IMR-90 (cell line): ENCODE measurements at regions not wholly inside any gene's neighbourhood (a gene's known extent, or its start where the extent isn't known, plus 50 kb on each side); places are given as distances from the start of the nearest gene placed in this dataset.

ENCODE experiments used
- ATAC-seq: fragments of 200-7000 bp; cut with Tn5 transposase; 2 replicates; pipeline ENCODE4 v1.9.1; 2020; ENCODE audit warnings: low read depth, mild to moderate bottlenecking, moderate library complexity
- BruUV-seq: library from RNA; stranded (reverse); fragments of 400-500 nt; replicated peaks from 2 replicates; lab custom pipeline; 2021; lab: Mats Ljungman, UMichigan
- CTCF ChIA-PET: fragments of 300-600 bp; formaldehyde crosslinking; extraction: SDS; loops from one replicate; lab custom pipeline; 2021; ENCODE audit warnings: antibody characterized with exemption; lab: Yijun Ruan, JAX
- POLR2A ChIA-PET: fragments of 300-600 bp; sonication (Branson Sonifier 250); formaldehyde crosslinking; loops from one replicate; lab custom pipeline; 2022; ENCODE audit warnings: antibody characterized with exemption; ENCODE audit not compliant: unreplicated experiment; lab: Charles Lee
- DNase-seq: peaks from one replicate; pipeline ENCODE4 v3.0.0; 2013
- H2AFZ ChIP-seq: replicated peaks from 2 replicates; pipeline ENCODE3; 2013; ENCODE audit warnings: low read length, mild to moderate bottlenecking; ENCODE audit not compliant: poor library complexity
- H2AK5ac ChIP-seq: 2 replicates; pipeline ENCODE4 v1.6.1; 2013; ENCODE audit warnings: low read depth, low read length, inconsistent platforms
- H2AK9ac ChIP-seq: replicated peaks from 2 replicates; pipeline ENCODE3; 2013; ENCODE audit warnings: mild to moderate bottlenecking, low read depth, low read length, moderate library complexity; ENCODE audit not compliant: poor library complexity
- H2BK120ac ChIP-seq: 2 replicates; pipeline ENCODE4 v1.6.1; 2013; ENCODE audit warnings: low read depth, low read length, inconsistent platforms
- H2BK15ac ChIP-seq: 3 replicates; pipeline ENCODE4 v1.6.1; 2013; ENCODE audit warnings: low read depth, low read length, inconsistent platforms
- H2BK20ac ChIP-seq: 2 replicates; pipeline ENCODE4 v1.6.1; 2013; ENCODE audit warnings: low read depth, mild to moderate bottlenecking, inconsistent platforms, low read length, moderate library complexity
- H2BK5ac ChIP-seq: 2 replicates; pipeline ENCODE4 v1.6.1; 2013; ENCODE audit warnings: mild to moderate bottlenecking, low read depth, low read length, inconsistent platforms; ENCODE audit not compliant: poor library complexity, severe bottlenecking
- H3K14ac ChIP-seq: replicated peaks from 2 replicates; pipeline ENCODE4 v1.6.1; 2013; ENCODE audit warnings: low read depth, low read length, inconsistent platforms
- H3K18ac ChIP-seq: 2 replicates; pipeline ENCODE4 v1.6.1; 2013; ENCODE audit warnings: low read depth, low read length, control low read depth
- H3K23ac ChIP-seq: 2 replicates; pipeline ENCODE4 v1.6.1; 2013; ENCODE audit warnings: low read depth, low read length, inconsistent platforms
- H3K27ac ChIP-seq: 2 replicates; pipeline ENCODE4 v1.5.1; 2013; ENCODE audit warnings: mild to moderate bottlenecking, control low read depth, low read length; ENCODE audit not compliant: insufficient read depth
- H3K27me3 ChIP-seq: 2 replicates; pipeline ENCODE4 v1.6.1; 2013; ENCODE audit warnings: low read length; ENCODE audit not compliant: control insufficient read depth, insufficient read depth
- H3K36me3 ChIP-seq: 2 replicates; pipeline ENCODE4 v1.6.1; 2013; ENCODE audit warnings: low read length, mixed read lengths; ENCODE audit not compliant: control insufficient read depth, insufficient read depth
- H3K4ac ChIP-seq: 2 replicates; pipeline ENCODE4 v1.6.1; 2013; ENCODE audit warnings: low read depth, low read length, inconsistent platforms
- H3K4me1 ChIP-seq: 2 replicates; pipeline ENCODE4 v1.6.1; 2013; ENCODE audit warnings: low read length, mixed read lengths; ENCODE audit not compliant: control insufficient read depth, insufficient read depth
- H3K4me2 ChIP-seq: 2 replicates; pipeline ENCODE4 v1.6.1; 2013; ENCODE audit warnings: low read depth, mild to moderate bottlenecking, control low read depth, low read length, moderate library complexity
- H3K4me3 ChIP-seq: 2 replicates; pipeline ENCODE4 v1.5.1; 2013; ENCODE audit warnings: low read depth, mild to moderate bottlenecking, control low read depth, low read length, moderate library complexity; ENCODE audit not compliant: insufficient read depth
- H3K56ac ChIP-seq: 2 replicates; pipeline ENCODE4 v1.6.1; 2013; ENCODE audit warnings: low read length, inconsistent platforms; ENCODE audit not compliant: insufficient read depth; ENCODE audit errors: extremely low read depth
- H3K79me1 ChIP-seq, 2 experiments: 2 replicates each; pipeline ENCODE4 v1.6.1; 2013; ENCODE audit warnings: low read length in 2 of 2, inconsistent platforms in 1 of 2, low read depth in 1 of 2
- H3K9ac ChIP-seq: 2 replicates; pipeline ENCODE4 v1.6.1; 2013; ENCODE audit warnings: low read depth, low read length, control low read depth
- H3K9me1 ChIP-seq: 2 replicates; pipeline ENCODE4 v1.6.1; 2013; ENCODE audit warnings: low read length, inconsistent platforms; ENCODE audit not compliant: insufficient read depth
- H3K9me3 ChIP-seq: 2 replicates; pipeline ENCODE4 v1.6.1; 2013; ENCODE audit warnings: low read length; ENCODE audit not compliant: control insufficient read depth, insufficient read depth
- H4K20me1 ChIP-seq: 2 replicates; pipeline ENCODE4 v1.6.1; 2013; ENCODE audit warnings: low read length, inconsistent platforms; ENCODE audit not compliant: insufficient read depth
- H4K5ac ChIP-seq: 2 replicates; pipeline ENCODE4 v1.6.1; 2013; ENCODE audit warnings: mild to moderate bottlenecking, low read depth, low read length, control low read depth
- H4K8ac ChIP-seq, 2 experiments: 2 replicates each; pipeline ENCODE4 v1.6.1; 2013; ENCODE audit warnings: low read depth in 2 of 2, low read length in 2 of 2, control low read depth in 1 of 2, inconsistent platforms in 1 of 2
- H4K91ac ChIP-seq: 2 replicates; pipeline ENCODE4 v1.6.1; 2013; ENCODE audit warnings: low read depth, low read length, inconsistent platforms; ENCODE audit not compliant: insufficient read depth
- BHLHE40 ChIP-seq: fragments of 150-350 bp; IDR thresholded peaks from 2 replicates; pipeline ENCODE4 v1.6.1; 2016; ENCODE audit warnings: mild to moderate bottlenecking, low read depth, low read length
- MAFK ChIP-seq: IDR thresholded peaks from 2 replicates; pipeline ENCODE4 v1.6.1; 2012; ENCODE audit warnings: low read depth, low read length, improper control_type of control experiment
- MAZ ChIP-seq: IDR thresholded peaks from 2 replicates; pipeline ENCODE4 v1.6.1; 2012; ENCODE audit warnings: low read depth, mild to moderate bottlenecking, low read length, improper control_type of control experiment, moderate library complexity, borderline replicate concordance
- NFE2L2 ChIP-seq: fragments of 150-350 bp; IDR thresholded peaks from 2 replicates; pipeline ENCODE4 v1.6.1; 2016; ENCODE audit warnings: low read depth, mild to moderate bottlenecking, low read length
- RFX5 ChIP-seq: IDR thresholded peaks from 2 replicates; pipeline ENCODE4 v1.8.0; 2012; ENCODE audit warnings: low read depth, mild to moderate bottlenecking, low read length, moderate library complexity
- SMC3 ChIP-seq: fragments of 150-350 bp; IDR thresholded peaks from 2 replicates; pipeline ENCODE4 v1.6.1; 2016; ENCODE audit warnings: low read depth, mild to moderate bottlenecking, antibody characterized with exemption, low read length, moderate library complexity
- WGBS, 2 experiments: methylation state at CpG; one replicate each; pipeline versions ENCODE4 v1.1.5 to v1.1.7; 2013; ENCODE audit warnings: missing lambda C conversion rate in 2 of 2; ENCODE audit not compliant: insufficient read length in 1 of 2; ENCODE audit errors: extremely low coverage in 2 of 2; 5-methylcytosine and 5-hydroxymethylcytosine counted together
- dilution Hi-C: fragments of 300-500 bp; cut with HindIII; formaldehyde crosslinking; loops from one replicate; pipeline ENCODE4 v1.14.3; 2018; ENCODE audit warnings: low sequenced_read_pairs; ENCODE audit not compliant: unreplicated experiment
- in situ Hi-C: fragments of 300-500 bp; cut with MboI; formaldehyde crosslinking; loops from 3 replicates; pipeline ENCODE4 v1.14.3; 2019; ENCODE audit warnings: low sequenced_read_pairs, inconsistent platforms, mixed read lengths
- intact Hi-C: fragments of 100-400 bp; cut with micrococcal nuclease; formaldehyde crosslinking; loops from 2 replicates; pipeline ENCODE4 v1.10.0; 2022
- TF ChIP-seq, protein P1 (sequence below): conservative IDR thresholded peaks from 2 replicates; pipeline ENCODE4 v1.5.1; 2012; ENCODE audit warnings: mild to moderate bottlenecking, low read depth, low read length, improper control_type of control experiment
- TF ChIP-seq, protein P2 (sequence below): fragments of 150-350 bp; IDR thresholded peaks from 2 replicates; pipeline ENCODE4 v1.6.1; 2017; ENCODE audit warnings: mild to moderate bottlenecking, antibody characterized with exemption, low read length, low read depth

DNA sequence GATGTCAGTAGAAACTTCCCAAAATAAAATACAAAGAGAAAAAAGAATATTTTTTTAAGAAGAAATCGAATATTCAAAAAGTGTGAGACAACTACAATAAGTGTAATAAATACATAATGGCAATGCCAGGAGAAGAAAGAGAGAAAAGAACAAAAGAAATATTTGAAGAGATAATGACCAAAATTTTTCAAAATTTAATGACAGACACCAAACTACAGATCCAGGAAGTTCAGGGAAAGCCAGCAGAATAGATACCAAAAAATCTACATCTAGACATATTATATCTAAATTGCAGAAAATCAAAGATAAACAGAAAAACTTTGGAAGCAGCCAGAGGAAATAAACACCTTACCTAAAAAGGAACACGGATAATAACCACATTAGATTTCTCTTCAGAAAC is 66.8 kb upstream of the CDK1 start:
- no peak overlapping the region for H4K91ac ChIP-seq
- H3K36me3 ChIP-seq, result no peaks in the 10 kb centered on the region
- no peak overlapping the region for H3K4ac ChIP-seq
- in situ Hi-C loops (no loop called here), intact Hi-C loops (no loop called here), dilution Hi-C loops (no loop called here)
- H3K9ac ChIP-seq, result no peak overlapping the region
- H3K27me3 ChIP-seq, result 0 out of 2 replicates have a peak, but pooled peaks cover 1% of the 10 kb centered on the region
- H3K4me1 ChIP-seq, result no peaks in the 10 kb centered on the region
- no peak overlapping the region for H2BK5ac ChIP-seq
- H3K14ac ChIP-seq, result no peak overlapping the region
- no peak overlapping the region for H2AK5ac ChIP-seq
- no peak overlapping the region for H2BK120ac ChIP-seq
- H3K9me1 ChIP-seq, result no peaks in the 10 kb centered on the region
- no peak overlapping the region for H2BK20ac ChIP-seq
- H3K4me2 ChIP-seq, result no peak overlapping the region
- WGBS, 2 experiments, result no CpG with 5 or more reads among the region's 2 CpGs
- no peak overlapping the region for H3K56ac ChIP-seq
- H3K79me1 ChIP-seq, result no peaks in the 10 kb centered on the region
- no peaks in the 10 kb centered on the region for H4K20me1 ChIP-seq
- no peak overlapping the region for H3K18ac ChIP-seq
- ATAC-seq, result no peak
- TF ChIP-seq SMC3, result no peak
- no peak for TF ChIP-seq RFX5
- no peak for TF ChIP-seq NFE2L2
- no peak for TF ChIP-seq MAZ
- TF ChIP-seq, protein P1, sequence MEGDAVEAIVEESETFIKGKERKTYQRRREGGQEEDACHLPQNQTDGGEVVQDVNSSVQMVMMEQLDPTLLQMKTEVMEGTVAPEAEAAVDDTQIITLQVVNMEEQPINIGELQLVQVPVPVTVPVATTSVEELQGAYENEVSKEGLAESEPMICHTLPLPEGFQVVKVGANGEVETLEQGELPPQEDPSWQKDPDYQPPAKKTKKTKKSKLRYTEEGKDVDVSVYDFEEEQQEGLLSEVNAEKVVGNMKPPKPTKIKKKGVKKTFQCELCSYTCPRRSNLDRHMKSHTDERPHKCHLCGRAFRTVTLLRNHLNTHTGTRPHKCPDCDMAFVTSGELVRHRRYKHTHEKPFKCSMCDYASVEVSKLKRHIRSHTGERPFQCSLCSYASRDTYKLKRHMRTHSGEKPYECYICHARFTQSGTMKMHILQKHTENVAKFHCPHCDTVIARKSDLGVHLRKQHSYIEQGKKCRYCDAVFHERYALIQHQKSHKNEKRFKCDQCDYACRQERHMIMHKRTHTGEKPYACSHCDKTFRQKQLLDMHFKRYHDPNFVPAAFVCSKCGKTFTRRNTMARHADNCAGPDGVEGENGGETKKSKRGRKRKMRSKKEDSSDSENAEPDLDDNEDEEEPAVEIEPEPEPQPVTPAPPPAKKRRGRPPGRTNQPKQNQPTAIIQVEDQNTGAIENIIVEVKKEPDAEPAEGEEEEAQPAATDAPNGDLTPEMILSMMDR, result no peak
- TF ChIP-seq BHLHE40, result no peak
- TF ChIP-seq, protein P2, sequence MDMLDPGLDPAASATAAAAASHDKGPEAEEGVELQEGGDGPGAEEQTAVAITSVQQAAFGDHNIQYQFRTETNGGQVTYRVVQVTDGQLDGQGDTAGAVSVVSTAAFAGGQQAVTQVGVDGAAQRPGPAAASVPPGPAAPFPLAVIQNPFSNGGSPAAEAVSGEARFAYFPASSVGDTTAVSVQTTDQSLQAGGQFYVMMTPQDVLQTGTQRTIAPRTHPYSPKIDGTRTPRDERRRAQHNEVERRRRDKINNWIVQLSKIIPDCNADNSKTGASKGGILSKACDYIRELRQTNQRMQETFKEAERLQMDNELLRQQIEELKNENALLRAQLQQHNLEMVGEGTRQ, result no peak
- no peak for TF ChIP-seq MAFK
- no TSS peak for BruUV-seq
- H3K9me3 ChIP-seq, result no peaks in the 10 kb centered on the region
- H3K4me3 ChIP-seq, result no peak overlapping the region
- no peak overlapping the region for H2AK9ac ChIP-seq
- H3K27ac ChIP-seq, result no peak overlapping the region
- CTCF ChIA-PET, result no interaction called here
- POLR2A ChIA-PET, result no interaction called here
- no peak for DNase-seq
- H2BK15ac ChIP-seq, result no peak overlapping the region
- no peak overlapping the region for H3K23ac ChIP-seq
- no peak overlapping the region for H4K8ac ChIP-seq
- H2AFZ ChIP-seq, result no peak overlapping the region
- no peak overlapping the region for H4K5ac ChIP-seq
